ENCODE measurements at regions not wholly inside any gene's neighbourhood (a gene's known extent, or its start where the extent isn't known, plus 50 kb on each side); places are given as distances from the start of the nearest gene placed in this dataset.

DNA sequence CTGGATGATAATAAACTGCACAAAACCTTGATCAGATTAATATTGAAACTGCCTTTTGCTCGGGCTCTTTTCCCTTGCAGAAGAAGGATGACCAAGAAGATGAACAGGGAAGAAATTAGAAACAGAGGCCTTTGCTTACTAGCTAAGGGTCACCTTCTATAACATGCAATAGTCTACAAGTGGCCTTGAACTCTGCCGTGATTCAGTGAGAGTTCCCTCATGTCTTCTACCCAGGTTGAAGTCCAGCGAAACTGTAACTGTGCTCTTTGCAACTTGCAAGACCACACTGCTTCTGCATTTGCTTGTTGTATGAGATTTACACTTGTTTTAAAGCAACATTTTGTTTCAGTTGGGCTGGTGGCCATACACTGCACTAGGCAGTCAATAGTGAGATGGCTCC, 108.4 kb downstream of the IGLL1 start:
- Histone ChIP-seq H3K9ac (ENCODE audit: extremely low read depth, insufficient read length, low read length) (no peak overlapping the region), H3K27me3 (ENCODE audit: insufficient read depth, low read length) (no peaks in the 10 kb centered on the region), H3K79me1 (ENCODE audit: insufficient read depth, low read depth, low read length, poor library complexity, severe bottlenecking) (no peaks in the 10 kb centered on the region), H3K4me1 (ENCODE audit: insufficient read depth, low read length) (no peaks in the 10 kb centered on the region), H3K9me3 (ENCODE audit: control insufficient read depth, low read depth, low read length) (no peaks in the 10 kb centered on the region), H3K23me2 (ENCODE audit: insufficient read length, low read depth, low read length, poor library complexity, severe bottlenecking) (no peaks in the 10 kb centered on the region), H2BK120ac (ENCODE audit: low read depth, low read length, poor library complexity, severe bottlenecking) (no peak overlapping the region), H4K91ac (ENCODE audit: insufficient read length, low read depth, low read length) (no peak overlapping the region), H2BK15ac (ENCODE audit: low read depth, low read length) (no peak overlapping the region), H4K20me1 (ENCODE audit: control insufficient read depth, insufficient read depth, insufficient read length) (no peaks in the 10 kb centered on the region), H2BK20ac (ENCODE audit: low read depth, low read length, poor library complexity, severe bottlenecking) (no peak overlapping the region), H3K23ac (ENCODE audit: insufficient read length, low read depth, low read length) (no peak overlapping the region), H3K79me2 (ENCODE audit: insufficient read depth, low read length) (no peaks in the 10 kb centered on the region), H3K4ac (ENCODE audit: low read depth, low read length) (no peak overlapping the region), H3K56ac (ENCODE audit: insufficient read length, low read depth, low read length) (no peak overlapping the region), H4K8ac (replicated peaks; ENCODE audit: insufficient read length, low read depth, low read length) (no peak overlapping the region), H3K18ac (ENCODE audit: insufficient read length, low read depth, low read length) (no peak overlapping the region), H3K4me2 (ENCODE audit: insufficient read depth, insufficient read length, low read length) (no peak overlapping the region), H2BK12ac (ENCODE audit: insufficient read length, low read depth, low read length) (no peak overlapping the region), H3K27ac (ENCODE audit: insufficient read length, low read depth, low read length) (no peak overlapping the region), H2BK5ac (ENCODE audit: insufficient read length, low read length) (no peak overlapping the region), H4K5ac (ENCODE audit: insufficient read length, low read depth, low read length) (no peak overlapping the region), H3K14ac (ENCODE audit: insufficient read depth, low read length) (no peak overlapping the region), H2AK5ac (ENCODE audit: insufficient read length, low read length) (no peak overlapping the region), H3T11ph (ENCODE audit: low read length) (no peak overlapping the region), H2AFZ (ENCODE audit: low read length) (no peak overlapping the region)
- H3K9me3 Mint-ChIP-seq = no peaks in the 10 kb centered on the region
- no peaks in the 10 kb centered on the region for H3K4me1 Mint-ChIP-seq
- no peak overlapping the region for H3K27ac Mint-ChIP-seq
- DNase-seq = no peak
- H3K4me3 Mint-ChIP-seq = no peak overlapping the region
- H3K36me3 Mint-ChIP-seq (ENCODE audit: insufficient read depth in 1 of 3, low read depth in 3 of 3) = no peaks in the 10 kb centered on the region
- TF ChIP-seq CTCF (conservative IDR thresholded peaks at IDR 0.05) = no peak
- peaks cover 70% of the 10 kb centered on the region for H3K27me3 Mint-ChIP-seq (ENCODE audit: low read depth)
- WGBS (ENCODE audit: extremely low coverage, insufficient read length, low lambda C conversion rate) = no CpG with 5 or more reads among the region's 3 CpGs

Measured in H9 (cell line).